ENCODE measurements at regions not wholly inside any gene's neighbourhood (a gene's known extent, or its start where the extent isn't known, plus 50 kb on each side); places are given as distances from the start of the nearest gene placed in this dataset.

DNA sequence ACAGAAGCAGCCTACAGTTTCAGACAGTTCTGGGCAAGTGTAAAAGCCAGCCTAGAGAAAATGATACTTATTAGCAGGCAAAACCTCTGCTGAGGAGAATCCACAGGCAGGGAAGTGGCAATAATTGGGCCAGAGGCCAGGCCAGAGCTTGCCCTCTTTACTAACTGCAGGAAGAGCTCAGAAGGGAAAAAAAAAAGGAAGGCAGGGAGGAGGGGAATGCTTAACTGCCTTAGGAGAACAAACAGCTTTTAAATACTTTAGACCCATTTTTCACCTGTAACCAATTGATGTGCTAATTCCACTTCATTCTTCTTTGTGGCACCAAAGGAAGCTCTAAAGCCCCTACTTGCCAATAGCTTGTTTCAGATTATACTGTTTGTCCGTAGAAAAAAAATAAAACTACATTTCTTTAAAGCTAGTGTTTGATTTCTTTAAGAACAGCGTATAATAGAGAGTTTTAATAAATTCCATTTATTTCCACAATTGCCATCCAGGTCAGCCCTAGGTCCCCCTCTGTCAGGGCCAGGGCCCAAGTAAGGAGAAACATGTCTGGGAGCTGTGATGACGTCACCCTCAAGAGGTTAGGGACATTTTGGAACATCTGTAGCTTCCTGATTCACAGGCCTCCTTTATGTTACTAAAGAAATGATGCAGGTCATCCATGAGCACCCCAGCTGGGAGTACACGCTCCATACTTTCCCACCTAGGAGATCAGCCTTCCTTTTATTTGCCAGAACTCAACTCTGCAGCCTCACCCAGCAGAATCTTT lies 384.3 kb downstream of the CDC5L start:
- H3K36me3 ChIP-seq (ENCODE audit: control insufficient read depth in 2 of 3, insufficient read depth in 3 of 3, low read length in 3 of 3) = no peaks in the 10 kb centered on the region
- Mint-ChIP-seq H3K4me3 (no peak overlapping the region), H3K27ac (no peak overlapping the region), H3K36me3 (peaks cover 0 to 5% (median 0%) of the 10 kb centered on the region in 5 donors), H3K9me3 (peaks cover 0 to 14% (median 0%) of the 10 kb centered on the region in 11 donors), H3K27me3 (peaks cover 0 to 3% (median 0%) of the 10 kb centered on the region in 5 donors), H3K4me1 (peaks cover 0 to 15% (median 5%) of the 10 kb centered on the region in 7 donors)
- no peak overlapping the region for H3K4me3 ChIP-seq (ENCODE audit: low read length)
- H3K27ac ChIP-seq (ENCODE audit: low read depth, low read length) = no peak overlapping the region
- no peaks in the 10 kb centered on the region for H3K27me3 ChIP-seq (ENCODE audit: control insufficient read depth in 2 of 2, insufficient read depth in 2 of 2, low read length in 2 of 2)
- DNase-seq (no peak), ATAC-seq (no peak)
- no peaks in the 10 kb centered on the region for H3K9me3 ChIP-seq (ENCODE audit: control insufficient read depth in 2 of 3, low read length in 3 of 3)
- POLR2A ChIA-PET = interaction anchor here (0.6 kb wide), 1 partner anchor 728 kb away, joined by 3 read pairs; no protein-coding TSS in a partner anchor
- CTCF ChIA-PET = no interaction called here
- H3K4me1 ChIP-seq (ENCODE audit: control insufficient read depth in 2 of 2, insufficient read depth in 2 of 2, low read length in 2 of 2) = no peaks in the 10 kb centered on the region
- intact Hi-C loops (cut with micrococcal nuclease) = no loop called here

- Mint-ChIP-seq H3K4me1 (peaks cover 0 to 14% (median 5%) of the 10 kb centered on the region in 7 donors), H3K4me3 (no peak overlapping the region), H3K27ac (no peak overlapping the region), H3K36me3 (peaks cover 0 to 5% (median 0%) of the 10 kb centered on the region in 5 donors), H3K27me3 (peaks cover 0 to 3% (median 0%) of the 10 kb centered on the region in 5 donors), H3K9me3 (peaks cover 0 to 14% (median 0%) of the 10 kb centered on the region in 11 donors)
- ChIA-PET POLR2A (no interaction called here), CTCF (no interaction called here)
- H3K9me3 ChIP-seq (ENCODE audit: control insufficient read depth in 2 of 3, low read length in 3 of 3) = no peaks in the 10 kb centered on the region
- ATAC-seq = no peak
- H3K36me3 ChIP-seq (ENCODE audit: control insufficient read depth in 2 of 3, insufficient read depth in 3 of 3, low read length in 3 of 3) = no peaks in the 10 kb centered on the region
- intact Hi-C loops (cut with micrococcal nuclease) = no loop called here
- no peak for DNase-seq
- H3K27me3 ChIP-seq (ENCODE audit: control insufficient read depth in 2 of 2, insufficient read depth in 2 of 2, low read length in 2 of 2) = no peaks in the 10 kb centered on the region
- H3K27ac ChIP-seq (ENCODE audit: low read depth, low read length) = no peak overlapping the region
- no peak overlapping the region for H3K4me3 ChIP-seq (ENCODE audit: low read length)
- H3K4me1 ChIP-seq (ENCODE audit: control insufficient read depth in 2 of 2, insufficient read depth in 2 of 2, low read length in 2 of 2) = no peaks in the 10 kb centered on the region
Observed at GRCh38 chr6:44772838-44773237, 385.3 kb downstream of the CDC5L start.

DNA sequence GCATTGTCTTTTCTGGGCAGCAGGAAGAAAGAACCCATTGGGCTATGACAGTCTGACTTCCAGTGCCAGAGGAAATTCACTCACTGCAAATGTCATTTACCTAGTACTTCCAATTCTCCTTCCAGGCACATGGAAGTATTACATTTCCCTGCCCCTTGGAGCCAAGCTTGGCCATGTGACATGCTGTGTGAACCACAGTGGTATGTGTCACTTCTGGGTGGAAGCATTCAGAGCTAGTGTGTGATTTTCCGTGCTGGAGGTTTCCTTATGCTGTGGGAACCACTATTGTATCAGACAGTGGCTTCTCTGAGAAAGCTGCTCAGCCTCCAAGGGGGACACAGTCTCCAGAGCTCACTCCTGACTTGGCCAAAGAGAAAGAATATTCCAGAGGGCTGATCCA lies 387.6 kb downstream of the CDC5L start:
- ATAC-seq (no peak), DNase-seq (no peak)
- CTCF ChIA-PET = no interaction called here
- Mint-ChIP-seq H3K4me1 (peaks cover 0 to 3% (median 0%) of the 10 kb centered on the region in 7 donors), H3K27me3 (peaks cover 0 to 3% (median 0%) of the 10 kb centered on the region in 5 donors), H3K27ac (no peak overlapping the region), H3K9me3 (peaks cover 0 to 11% (median 0%) of the 10 kb centered on the region in 11 donors), H3K4me3 (no peak overlapping the region), H3K36me3 (peaks cover 0 to 5% (median 0%) of the 10 kb centered on the region in 5 donors)
- Histone ChIP-seq H3K27ac (ENCODE audit: low read depth, low read length) (no peak overlapping the region), H3K4me3 (ENCODE audit: low read length) (no peak overlapping the region), H3K36me3 (ENCODE audit: control insufficient read depth in 2 of 3, insufficient read depth in 3 of 3, low read length in 3 of 3) (no peaks in the 10 kb centered on the region), H3K4me1 (ENCODE audit: control insufficient read depth in 2 of 2, insufficient read depth in 2 of 2, low read length in 2 of 2) (no peaks in the 10 kb centered on the region), H3K9me3 (ENCODE audit: control insufficient read depth in 2 of 3, low read length in 3 of 3) (no peaks in the 10 kb centered on the region), H3K27me3 (ENCODE audit: control insufficient read depth in 2 of 2, insufficient read depth in 2 of 2, low read length in 2 of 2) (no peaks in the 10 kb centered on the region)
- intact Hi-C loops (cut with micrococcal nuclease) = no loop called here
- POLR2A ChIA-PET = no interaction called here

DNA sequence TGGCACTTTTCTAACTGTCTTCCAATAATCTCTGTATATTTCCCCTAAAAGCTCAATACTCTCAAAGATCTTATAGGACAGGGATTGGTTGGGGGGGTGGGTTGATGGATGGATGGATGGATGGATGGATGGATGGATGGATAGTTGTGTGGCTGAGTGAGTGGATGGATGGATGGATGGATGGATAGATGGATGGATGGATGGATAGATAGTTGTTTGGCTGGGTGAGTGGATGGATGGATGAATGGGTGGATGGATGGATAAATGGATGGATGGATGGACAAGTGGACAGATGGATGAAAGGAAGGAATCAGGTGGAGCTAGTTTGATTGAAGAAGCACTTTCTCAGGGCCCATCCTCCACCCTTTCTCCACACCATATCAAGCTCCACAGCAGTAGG lies 388.8 kb downstream of the CDC5L start:
- H3K27ac Mint-ChIP-seq = no peak overlapping the region
- H3K36me3 Mint-ChIP-seq = peaks cover 0 to 5% (median 0%) of the 10 kb centered on the region in 5 donors
- ATAC-seq (no peak), DNase-seq (no peak)
- peaks cover 0 to 3% (median 0%) of the 10 kb centered on the region in 5 donors for H3K27me3 Mint-ChIP-seq
- H3K4me3 Mint-ChIP-seq = no peak overlapping the region
- intact Hi-C loops (cut with micrococcal nuclease) = no loop called here
- H3K4me1 Mint-ChIP-seq = no peaks in the 10 kb centered on the region
- no peaks in the 10 kb centered on the region for H3K36me3 ChIP-seq (ENCODE audit: control insufficient read depth in 2 of 3, insufficient read depth in 3 of 3, low read length in 3 of 3)
- H3K27ac ChIP-seq (ENCODE audit: low read depth, low read length) = no peak overlapping the region
- H3K9me3 Mint-ChIP-seq = peaks cover 0 to 11% (median 0%) of the 10 kb centered on the region in 11 donors
- ChIA-PET POLR2A (no interaction called here), CTCF (no interaction called here)
- H3K4me3 ChIP-seq (ENCODE audit: low read length) = no peak overlapping the region
- H3K27me3 ChIP-seq (ENCODE audit: control insufficient read depth in 2 of 2, insufficient read depth in 2 of 2, low read length in 2 of 2) = no peaks in the 10 kb centered on the region
- no peaks in the 10 kb centered on the region for H3K4me1 ChIP-seq (ENCODE audit: control insufficient read depth in 2 of 2, insufficient read depth in 2 of 2, low read length in 2 of 2)
- no peaks in the 10 kb centered on the region for H3K9me3 ChIP-seq (ENCODE audit: control insufficient read depth in 2 of 3, low read length in 3 of 3)

DNA sequence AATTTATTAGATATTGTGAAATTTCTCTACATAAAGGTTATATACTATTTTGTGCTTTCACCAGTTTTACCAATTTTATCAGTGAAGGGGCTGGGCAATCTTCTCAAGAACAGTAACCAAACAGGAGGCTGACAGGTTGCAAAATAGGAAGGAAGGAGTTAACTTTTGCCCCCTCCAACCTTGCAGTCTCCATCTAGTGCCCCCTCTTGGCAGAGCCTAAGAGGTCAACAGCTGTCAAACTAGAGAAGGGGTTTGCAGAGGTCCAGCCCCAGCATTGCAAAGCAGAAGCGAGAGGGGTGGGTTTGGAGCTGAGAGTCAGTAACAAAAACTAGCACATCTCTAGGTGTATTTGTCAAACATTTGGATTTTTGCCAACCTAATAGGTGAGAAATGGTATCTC lies 391.0 kb downstream of the CDC5L start:
- Mint-ChIP-seq H3K27ac (no peak overlapping the region), H3K27me3 (peaks cover 0 to 3% (median 0%) of the 10 kb centered on the region in 5 donors), H3K9me3 (peaks cover 0 to 12% (median 2%) of the 10 kb centered on the region in 11 donors), H3K36me3 (peaks cover 0 to 8% (median 2%) of the 10 kb centered on the region in 5 donors), H3K4me3 (no peak overlapping the region), H3K4me1 (no peaks in the 10 kb centered on the region)
- no peak overlapping the region for H3K27ac ChIP-seq (ENCODE audit: low read depth, low read length)
- H3K4me3 ChIP-seq (ENCODE audit: low read length) = no peak overlapping the region
- ChIA-PET CTCF (no interaction called here), POLR2A (no interaction called here)
- no peaks in the 10 kb centered on the region for H3K9me3 ChIP-seq (ENCODE audit: control insufficient read depth in 2 of 3, low read length in 3 of 3)
- no peaks in the 10 kb centered on the region for H3K27me3 ChIP-seq (ENCODE audit: control insufficient read depth in 2 of 2, insufficient read depth in 2 of 2, low read length in 2 of 2)
- ATAC-seq = no peak
- H3K36me3 ChIP-seq (ENCODE audit: control insufficient read depth in 2 of 3, insufficient read depth in 3 of 3, low read length in 3 of 3) = no peaks in the 10 kb centered on the region
- DNase-seq = no peak
- H3K4me1 ChIP-seq (ENCODE audit: control insufficient read depth in 2 of 2, insufficient read depth in 2 of 2, low read length in 2 of 2) = no peaks in the 10 kb centered on the region
- intact Hi-C loops (cut with micrococcal nuclease) = no loop called here

Measured in naive thymus-derived CD4-positive, alpha-beta T cell (primary cell).